HCT116 (cell line): ENCODE measurements at regions not wholly inside any gene's neighbourhood (a gene's known extent, or its start where the extent isn't known, plus 50 kb on each side); places are given as distances from the start of the nearest gene placed in this dataset.

Source experiments
- ATAC-seq: fragments of 200-7000 bp; cut with Tn5 transposase; 2 replicates; pipeline ENCODE4 v1.9.1; 2020; ENCODE audit warnings: mild to moderate bottlenecking, moderate library complexity
- BruUV-seq: library from RNA; stranded (reverse); fragments of 400-500 nt; replicated peaks from 2 replicates; lab custom pipeline; 2021; lab: Mats Ljungman, UMichigan
- CTCF ChIA-PET: fragments of 300-600 bp; sonication (Branson Sonifier 250); formaldehyde crosslinking; loops from one replicate; lab custom pipeline; 2021; ENCODE audit warnings: antibody characterized with exemption; lab: Charles Lee
- POLR2A ChIA-PET: fragments of 300-600, 350-600 bp; sonication (Branson Sonifier 250); formaldehyde crosslinking; loops from one replicate; lab custom pipeline; 2021; ENCODE audit warnings: antibody characterized with exemption; lab: Charles Lee
- RAD21 ChIA-PET, 2 experiments: fragments of 300-600 bp; sonication (Branson Sonifier 250); formaldehyde crosslinking; loops; one replicate each; lab custom pipeline; 2023; ENCODE audit warnings: low total read pairs in 2 of 2; ENCODE audit not compliant: uncharacterized antibody in 2 of 2, unreplicated experiment in 2 of 2, low non-redundant PET in 1 of 2; lab: Charles Lee
- DNase-seq: peaks from one replicate; pipeline ENCODE4 v3.0.0-alpha.2; 2010; ENCODE audit warnings: low read depth, low spot score
- H2AFZ ChIP-seq: fragments of 200-600 bp; shearing (Covaris generic), sonication (generic); 2 replicates; pipeline ENCODE4 v1.6.1; 2017; ENCODE audit warnings: low read depth, mixed run types, mixed read lengths, antibody characterized with exemption, low read length; ENCODE audit not compliant: poor library complexity, severe bottlenecking
- H3K27ac ChIP-seq: 2 replicates; pipeline ENCODE4 v1.5.1; 2012; ENCODE audit warnings: low read depth, low read length
- H3K27me3 ChIP-seq: fragments of 200-600 bp; sonication (generic); 2 replicates; pipeline ENCODE4 v1.6.1; 2016; ENCODE audit warnings: mixed run types, low read length, mixed read lengths; ENCODE audit not compliant: insufficient read depth
- H3K36me3 ChIP-seq, 2 experiments: fragments of 200-500 bp in 1 of 2; fragments of 200-600 bp in 1 of 2; sonication (Bioruptor generic) in 1 of 2; sonication (generic) in 1 of 2; 2 replicates each; pipeline versions ENCODE4 v1.5.1 to v1.6.1; 2014 to 2016; ENCODE audit warnings: low read length in 2 of 2, inconsistent platforms in 1 of 2, mixed read lengths in 1 of 2, mixed run types in 1 of 2; ENCODE audit not compliant: insufficient read depth in 2 of 2, control insufficient read depth in 1 of 2
- H3K4me1 ChIP-seq, 2 experiments: fragments of 200-600 bp in 1 of 2; sonication (generic) in 1 of 2; 2 replicates each; pipeline versions ENCODE4 v1.5.1 to v1.6.1; 2012 to 2017; ENCODE audit warnings: low read length in 2 of 2, inconsistent platforms in 1 of 2, mild to moderate bottlenecking in 1 of 2, mixed read lengths in 1 of 2, mixed run types in 1 of 2, moderate library complexity in 1 of 2; ENCODE audit not compliant: insufficient read depth in 2 of 2, control insufficient read depth in 1 of 2
- H3K4me2 ChIP-seq: fragments of 200-600 bp; sonication (generic); 2 replicates; pipeline ENCODE4 v1.6.1; 2017; ENCODE audit warnings: mixed run types, low read length, mixed read lengths
- H3K4me3 ChIP-seq, 2 experiments: fragments of 200-600 bp in 1 of 2; sonication (generic) in 1 of 2; replicated peaks in 1 of 2; 2 replicates each; pipeline ENCODE4 v1.5.1; 2011 to 2016; ENCODE audit warnings: low read length in 2 of 2, control low read depth in 1 of 2, low read depth in 1 of 2, mild to moderate bottlenecking in 1 of 2, mixed read lengths in 1 of 2, mixed run types in 1 of 2
- H3K79me2 ChIP-seq: fragments of 200-600 bp; sonication (generic); 2 replicates; pipeline ENCODE4 v1.6.1; 2017; ENCODE audit warnings: mild to moderate bottlenecking, mixed run types, low read length, moderate library complexity, mixed read lengths; ENCODE audit not compliant: insufficient read depth
- H3K9ac ChIP-seq: fragments of 200-600 bp; sonication (generic); 2 replicates; pipeline ENCODE4 v1.6.1; 2016; ENCODE audit warnings: low read length, mixed read lengths
- H3K9me2 ChIP-seq: fragments of 200-600 bp; sonication (generic), shearing (Covaris generic); 2 replicates; pipeline ENCODE4 v1.6.1; 2017; ENCODE audit warnings: mixed run types, mild to moderate bottlenecking, moderate library complexity; ENCODE audit not compliant: insufficient read depth
- H3K9me3 ChIP-seq, 2 experiments: fragments of 200-500 bp in 1 of 2; fragments of 200-600 bp in 1 of 2; sonication (Bioruptor generic) in 1 of 2; sonication (generic) in 1 of 2; 2 replicates each; pipeline ENCODE4 v1.6.1; 2014 to 2017; ENCODE audit warnings: low read length in 2 of 2, mixed read lengths in 2 of 2, inconsistent platforms in 1 of 2, low read depth in 1 of 2, mild to moderate bottlenecking in 1 of 2, mixed run types in 1 of 2, moderate library complexity in 1 of 2; ENCODE audit not compliant: control insufficient read depth in 1 of 2, insufficient read depth in 1 of 2
- H4K20me1 ChIP-seq: fragments of 200-600 bp; sonication (generic), shearing (Covaris generic); 2 replicates; pipeline ENCODE4 v1.6.1; 2017; ENCODE audit warnings: mixed run types, mild to moderate bottlenecking, moderate library complexity; ENCODE audit not compliant: insufficient read depth
- EGR1 ChIP-seq: IDR thresholded peaks from 2 replicates; pipeline ENCODE4 v1.6.1; 2012; ENCODE audit warnings: low read depth
- EZH2phosphoT487 ChIP-seq: fragments of 200-600 bp; IDR thresholded peaks from 2 replicates; pipeline ENCODE4 v1.6.1; 2018; ENCODE audit warnings: antibody characterized with exemption, borderline replicate concordance
- FOSL1 ChIP-seq: IDR thresholded peaks from 2 replicates; pipeline ENCODE4 v1.6.1; 2012; ENCODE audit warnings: low read depth
- RAD21 ChIP-seq: IDR thresholded peaks from 2 replicates; pipeline ENCODE4 v1.6.1; 2012; ENCODE audit warnings: low read depth, mild to moderate bottlenecking
- SIN3A ChIP-seq: IDR thresholded peaks from 2 replicates; pipeline ENCODE4 v1.6.1; 2012; ENCODE audit warnings: low read depth
- intact Hi-C: fragments of 100-400 bp; cut with micrococcal nuclease; formaldehyde crosslinking; loops from 2 replicates; pipeline ENCODE4 v1.10.0; 2022

- intact Hi-C loops: no loop called here
- no peak overlapping the region for H3K4me2 ChIP-seq
- RAD21 ChIA-PET: no interaction called here
- H3K36me3 ChIP-seq: no peaks in the 10 kb centered on the region
- H3K79me2 ChIP-seq: no peaks in the 10 kb centered on the region
- no peaks in the 10 kb centered on the region for H4K20me1 ChIP-seq
- H3K9ac ChIP-seq: no peak overlapping the region
- H3K27ac ChIP-seq: no peak overlapping the region
- DNase-seq (no peak), ATAC-seq (no peak)
- H3K4me3 ChIP-seq: no peak overlapping the region
- no peaks in the 10 kb centered on the region; the same call in 1 of the 2 replicates for H3K9me2 ChIP-seq
- no peak overlapping the region for H2AFZ ChIP-seq
- POLR2A ChIA-PET: no interaction called here
- BruUV-seq: no TSS peak
- no peaks in the 10 kb centered on the region for H3K9me3 ChIP-seq
- TF ChIP-seq EGR1: no peak
- no peak for TF ChIP-seq EZH2phosphoT487
- no peaks in the 10 kb centered on the region for H3K27me3 ChIP-seq
- H3K4me1 ChIP-seq: no peaks in the 10 kb centered on the region
- CTCF ChIA-PET: no interaction called here
These were observed 293.5 kb upstream of the FSTL5 start for GRCh38 chr4:162457071-162457865.

GRCh38 chr4:162456106-162456505 lies 292.3 kb upstream of the FSTL5 start:
- POLR2A ChIA-PET: no interaction called here

More at GRCh38 chr4:162456106-162456505, 292.3 kb upstream of the FSTL5 start:
- Histone ChIP-seq H3K4me1 (no peaks in the 10 kb centered on the region), H3K9ac (no peak overlapping the region), H3K9me3 (no peaks in the 10 kb centered on the region), H3K27ac (no peak overlapping the region), H3K9me2 (no peaks in the 10 kb centered on the region; the same call in 1 of the 2 replicates), H3K27me3 (no peaks in the 10 kb centered on the region), H4K20me1 (no peaks in the 10 kb centered on the region)
- CTCF ChIA-PET: no interaction called here
- no peak for ATAC-seq
- TF ChIP-seq FOSL1 (no peak), RAD21 (no peak), SIN3A (no peak)
- TF ChIP-seq, all 23 proteins: peak for 0
- no TSS peak for BruUV-seq
- Histone ChIP-seq H2AFZ (no peak overlapping the region), H3K4me3 (no peak overlapping the region), H3K4me2 (no peak overlapping the region), H3K36me3 (no peaks in the 10 kb centered on the region), H3K79me2 (no peaks in the 10 kb centered on the region)
- RAD21 ChIA-PET: no interaction called here
- no peak for DNase-seq
- intact Hi-C loops: no loop called here
